HCEC 1CT (cell line): ENCODE measurements at regions not wholly inside any gene's neighbourhood (a gene's known extent, or its start where the extent isn't known, plus 50 kb on each side); places are given as distances from the start of the nearest gene placed in this dataset.

Source experiments
- DNase-seq: peaks from one replicate; pipeline ENCODE4 v3.0.0-alpha.2; 2017

DNA sequence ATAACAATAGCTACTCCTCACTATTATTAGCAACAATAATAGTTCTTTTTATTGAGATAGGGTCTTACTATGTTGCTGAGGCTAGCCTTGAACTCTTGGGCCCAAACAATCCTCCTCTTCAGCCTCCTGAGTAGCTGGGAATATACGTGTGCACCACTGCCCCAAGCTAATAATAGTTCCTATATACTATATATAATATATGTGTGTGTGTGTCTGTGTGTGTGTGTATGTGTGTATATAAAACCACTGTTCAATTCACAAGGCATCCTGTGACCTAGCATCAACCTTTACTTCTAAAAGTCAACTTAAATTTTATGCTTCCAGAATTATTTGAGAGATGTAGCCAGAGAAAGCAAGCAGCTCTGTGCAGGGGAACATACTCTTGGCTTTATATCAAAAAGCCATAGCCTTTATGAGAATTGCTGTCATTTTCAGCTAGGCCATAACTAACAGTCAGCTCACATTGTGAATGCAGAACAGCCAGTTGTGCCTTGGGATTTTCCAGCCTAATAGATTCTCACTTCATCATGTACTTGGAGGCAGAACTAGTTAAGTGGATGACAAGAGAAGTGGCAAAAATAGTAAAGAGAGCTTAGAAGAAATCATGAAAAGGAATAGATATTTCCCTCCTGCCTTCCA, 665.5 kb downstream of the NYAP2 start:
- DNase-seq, result no peak

DNA sequence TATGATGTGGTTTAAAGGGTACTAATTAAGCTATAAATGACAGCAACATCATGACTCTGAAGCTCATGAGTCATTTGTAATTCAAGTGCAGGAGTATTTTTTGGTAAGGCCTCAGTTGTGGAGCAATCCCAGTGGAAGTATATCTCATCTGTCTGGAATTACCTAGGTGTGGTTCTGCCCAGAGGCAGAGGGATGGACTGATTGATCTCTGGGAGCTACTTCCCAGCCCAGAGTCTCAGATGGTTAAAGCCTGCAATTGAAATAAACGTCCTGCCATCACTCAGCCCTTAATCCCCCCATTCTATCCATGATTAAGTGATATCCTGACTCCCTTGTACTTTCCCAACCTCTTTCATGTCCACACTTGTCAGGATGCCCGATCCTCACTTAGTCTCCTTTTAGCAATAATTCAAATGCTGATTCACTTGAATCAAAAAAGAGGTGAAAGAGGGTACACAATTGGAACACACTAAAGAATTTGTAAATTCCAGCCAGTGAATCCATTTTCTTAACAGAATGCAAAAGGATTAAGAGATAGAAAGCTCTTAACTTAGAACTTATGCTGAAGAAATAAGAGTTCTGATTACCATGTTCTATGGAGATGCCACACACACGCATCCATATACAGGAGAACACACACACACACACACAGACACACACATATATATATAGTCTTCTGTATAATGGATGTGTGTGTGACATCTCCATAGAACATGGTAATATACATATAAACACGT, 664.4 kb downstream of the NYAP2 start:
- DNase-seq, result peak; percentile 82

DNA sequence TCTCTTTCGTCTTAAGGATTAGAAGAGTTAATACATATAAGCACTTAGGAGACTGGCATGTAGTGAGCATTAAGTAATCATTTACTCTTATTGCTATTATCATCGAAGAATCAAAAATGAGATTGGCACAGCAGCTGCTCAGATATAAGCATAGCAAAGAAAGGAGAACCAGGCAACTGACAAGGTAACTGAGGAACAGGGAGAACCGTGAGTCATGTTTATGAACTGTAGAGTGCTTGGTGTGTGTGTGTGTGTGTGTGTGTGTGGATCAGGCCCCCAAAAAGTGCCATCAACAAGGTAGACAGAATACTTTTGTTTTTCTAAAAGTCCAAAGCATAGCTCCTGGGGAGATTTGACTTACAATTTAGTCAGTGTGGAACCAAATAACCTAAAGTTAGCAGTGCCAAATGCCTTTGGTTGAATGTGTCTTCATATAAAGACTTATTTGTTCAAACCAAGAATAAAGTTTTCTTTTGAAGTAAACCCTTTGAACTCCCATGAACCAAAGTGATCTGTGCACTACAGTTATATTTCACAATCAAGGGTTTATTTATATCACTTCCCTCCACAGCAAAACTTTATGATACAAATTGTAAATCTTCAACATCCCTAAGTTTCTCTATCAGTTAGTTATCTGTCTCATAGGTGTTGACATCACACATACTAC, 660.6 kb downstream of the NYAP2 start:
- no peak for DNase-seq

DNA sequence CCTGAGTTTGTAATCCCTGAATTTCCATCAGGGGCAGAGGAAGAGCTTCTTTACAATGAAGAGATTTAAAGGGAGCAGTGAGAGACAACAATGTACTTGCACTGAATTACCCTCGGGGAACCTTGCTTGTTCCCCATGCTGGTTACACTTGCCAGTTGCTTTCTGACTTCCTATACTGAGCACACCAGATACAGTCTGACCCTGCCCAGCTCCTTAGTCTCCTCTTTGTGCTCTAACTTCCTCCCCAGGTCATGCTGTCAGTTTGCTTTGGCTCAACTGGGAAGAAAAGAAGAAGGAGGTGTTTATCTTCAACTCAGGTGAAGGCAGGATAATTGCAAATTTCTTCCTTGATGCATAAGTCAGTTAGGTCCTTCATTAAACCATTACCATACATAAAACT, 658.4 kb downstream of the NYAP2 start:
- no peak for DNase-seq

DNA sequence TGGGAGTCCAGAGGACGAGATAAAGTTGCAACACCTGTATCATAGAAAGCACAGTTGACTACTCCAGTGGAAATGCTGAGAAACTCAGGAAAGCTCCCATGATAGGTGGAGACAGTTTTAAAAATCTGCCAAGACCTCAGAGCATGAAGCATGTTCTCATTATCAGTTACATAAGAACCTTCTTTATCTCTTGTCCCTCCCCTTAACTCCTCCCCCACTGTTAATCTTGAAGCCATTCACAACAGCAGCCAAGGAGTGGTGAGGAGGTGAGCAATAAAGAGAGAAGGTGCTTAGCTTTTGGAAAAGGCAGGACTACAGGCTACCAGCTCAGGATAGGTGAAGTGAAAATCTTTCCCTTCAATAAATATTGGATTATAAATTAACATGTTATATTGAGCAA, 657.9 kb downstream of the NYAP2 start:
- DNase-seq, result no peak

GRCh38 chr2:226052772-226053416, 653.4 kb downstream of the NYAP2 start:
- no peak for DNase-seq

DNA sequence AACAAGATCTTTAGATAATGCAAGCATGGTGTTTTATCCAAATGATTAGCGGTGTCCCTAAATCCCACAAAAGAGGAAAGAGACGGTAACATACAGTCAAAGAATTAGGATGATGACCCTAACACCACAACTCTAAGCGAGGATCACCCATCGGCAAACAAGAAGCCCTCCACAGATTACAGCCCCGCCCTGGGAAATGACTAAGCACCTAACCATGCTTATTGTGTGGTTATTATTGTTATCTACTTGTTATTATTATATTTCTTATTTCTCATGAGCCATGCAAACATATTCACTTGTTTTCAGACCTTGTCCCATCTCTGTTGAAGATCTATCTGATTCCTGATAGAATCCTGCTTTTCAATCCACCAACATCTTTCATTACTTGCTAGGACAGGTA, 651.3 kb downstream of the NYAP2 start:
- no peak for DNase-seq

GRCh38 chr2:226048611-226049010, 649.1 kb downstream of the NYAP2 start:
- DNase-seq, result peak; percentile 67

GRCh38 chr2:226045080-226045479, 645.6 kb downstream of the NYAP2 start:
- no peak for DNase-seq

- no peak for DNase-seq
Observed at GRCh38 chr2:226040344-226040900, 640.9 kb downstream of the NYAP2 start.

DNA sequence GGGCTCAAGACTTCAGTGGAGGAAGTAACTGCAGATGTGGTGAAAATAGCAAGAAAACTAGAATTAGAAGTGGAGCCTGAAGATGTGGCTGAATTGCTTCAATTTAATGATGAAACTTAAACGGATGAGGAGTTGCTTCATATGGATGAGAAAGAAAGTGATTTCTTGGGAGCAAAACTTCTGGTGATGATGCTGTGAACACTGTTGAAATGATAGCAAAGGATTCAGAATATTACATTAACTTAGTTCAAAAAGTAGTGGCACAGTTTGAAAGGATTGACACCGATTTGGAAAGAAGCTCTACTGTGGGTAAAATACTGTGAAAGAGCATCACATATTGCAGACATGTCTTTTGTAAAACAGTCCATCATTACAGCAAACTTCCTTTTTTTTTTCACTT, 638.0 kb downstream of the NYAP2 start:
- no peak for DNase-seq

- DNase-seq, result peak; percentile 23
Observed at GRCh38 chr2:226031647-226032501, 632.4 kb downstream of the NYAP2 start.

DNA sequence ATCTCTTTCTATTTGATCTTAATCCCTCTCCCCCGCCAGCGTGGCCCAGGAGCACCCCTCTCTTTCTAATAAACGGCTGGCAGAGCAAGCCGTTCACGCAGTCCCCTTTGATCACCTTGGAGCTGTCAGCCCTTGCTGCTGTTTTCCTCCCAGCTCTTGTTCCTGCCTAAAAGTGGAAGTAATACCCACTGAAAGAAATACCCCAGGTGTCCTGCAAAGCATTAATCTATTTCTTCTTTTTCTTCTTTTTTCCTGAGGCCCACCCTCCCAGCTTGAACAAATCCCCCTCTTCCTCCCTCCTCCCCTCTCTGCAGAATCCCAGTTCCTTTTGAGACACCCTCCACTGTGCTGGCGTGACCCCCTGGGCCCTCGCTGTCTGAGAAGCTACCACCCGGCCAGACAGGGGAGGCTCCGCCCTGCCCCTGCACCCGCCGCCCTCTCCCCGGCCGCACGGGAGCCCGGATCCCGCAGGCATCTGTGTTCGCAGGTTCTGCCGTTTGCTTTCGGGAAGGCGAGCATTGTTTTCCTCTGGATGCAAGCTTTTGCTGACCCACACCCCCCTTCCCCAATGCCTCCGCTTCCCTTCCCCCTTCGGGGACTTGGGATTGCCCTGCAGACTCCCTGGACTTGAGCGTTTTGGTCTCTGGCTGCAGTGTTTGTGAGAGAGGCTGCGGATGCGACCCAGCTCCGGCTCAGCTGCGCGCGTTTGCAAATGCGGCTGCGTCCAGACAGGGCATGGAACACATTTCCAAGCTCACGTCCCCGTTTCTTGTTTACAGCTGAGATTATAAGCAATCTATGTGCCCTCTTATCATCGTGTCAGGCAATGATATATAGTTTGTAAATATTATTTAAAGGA, 631.5 kb downstream of the NYAP2 start:
- DNase-seq, result peak; percentile 82

DNA sequence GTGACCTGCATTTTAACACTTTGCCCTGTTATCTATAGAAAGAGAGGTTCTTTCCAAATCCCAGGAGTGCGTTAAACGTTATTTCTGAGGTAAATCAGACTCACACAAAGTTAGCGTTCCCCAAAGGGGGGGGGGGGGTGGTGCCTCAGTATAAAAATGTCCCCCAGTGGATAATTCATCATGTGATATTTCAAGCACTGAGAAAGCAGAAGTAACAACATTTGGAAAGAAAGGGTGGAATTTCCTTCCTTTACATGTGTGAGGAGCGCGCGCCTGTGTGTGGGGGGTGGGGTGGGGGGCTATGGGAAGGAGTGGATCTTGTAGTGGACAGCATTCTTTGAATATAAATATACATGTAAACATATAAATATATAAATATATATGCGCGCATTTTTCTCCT, 630.9 kb downstream of the NYAP2 start:
- DNase-seq, result no peak

DNA sequence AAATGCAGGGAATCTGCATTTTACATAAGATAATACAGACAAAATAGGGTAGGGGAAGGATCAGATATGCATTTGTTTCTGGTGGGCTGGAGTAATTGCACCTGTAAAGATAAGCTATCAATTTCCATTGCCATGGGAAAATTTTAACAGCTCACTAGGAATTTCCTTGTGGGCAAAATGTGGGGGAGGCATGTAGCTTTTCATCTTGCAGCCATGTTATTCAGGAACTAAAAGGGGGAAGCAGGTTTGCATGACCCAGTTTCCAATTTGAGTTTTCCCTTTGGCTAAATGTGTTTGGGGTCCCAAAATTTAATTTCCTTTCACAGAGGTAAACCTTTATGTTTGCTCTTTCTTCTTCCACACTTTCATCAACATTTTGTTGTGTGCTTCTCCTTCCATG, 624.4 kb downstream of the NYAP2 start:
- no peak for DNase-seq

- no peak for DNase-seq
Observed at GRCh38 chr2:226023383-226023782, 623.9 kb downstream of the NYAP2 start.

DNA sequence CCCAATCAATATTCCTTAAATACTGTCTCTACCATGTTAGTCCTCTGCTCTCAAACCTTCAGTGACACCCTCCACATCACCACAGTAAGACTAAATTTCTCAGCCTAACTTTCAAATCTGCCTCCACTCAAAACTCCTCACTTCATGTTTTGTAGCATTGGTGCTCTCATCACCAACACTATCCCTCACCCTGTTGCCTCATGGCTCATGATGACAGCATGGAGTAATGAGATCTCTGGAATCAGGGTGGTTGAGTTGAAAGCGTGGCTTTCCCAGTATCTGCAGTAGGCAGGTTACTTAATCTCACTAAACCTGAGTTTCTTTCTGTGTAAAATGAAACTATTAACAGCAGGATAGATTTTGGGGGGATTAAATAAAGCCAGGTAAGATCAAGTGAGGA, 621.4 kb downstream of the NYAP2 start:
- DNase-seq, result no peak

GRCh38 chr2:226020176-226020575, 620.7 kb downstream of the NYAP2 start:
- no peak for DNase-seq

DNA sequence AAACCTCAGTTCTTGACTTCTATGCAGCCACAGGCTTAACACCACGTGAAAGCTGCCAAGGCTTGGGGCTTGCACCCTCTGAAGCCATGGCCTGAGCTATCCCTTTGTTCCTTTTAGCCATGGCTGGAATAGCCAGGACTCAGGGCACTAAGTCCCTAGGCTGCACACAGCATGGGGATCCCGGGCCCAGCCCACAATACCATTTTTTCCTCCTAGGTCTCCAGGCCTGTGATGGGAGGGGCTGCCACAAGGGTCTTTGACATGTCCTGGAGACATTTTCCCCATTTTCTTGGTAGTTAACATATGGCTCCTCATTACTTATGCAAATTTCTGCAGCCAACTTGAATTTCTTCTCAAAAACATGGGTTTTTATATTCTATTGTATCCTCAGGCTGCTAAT, 619.1 kb downstream of the NYAP2 start:
- no peak for DNase-seq

DNA sequence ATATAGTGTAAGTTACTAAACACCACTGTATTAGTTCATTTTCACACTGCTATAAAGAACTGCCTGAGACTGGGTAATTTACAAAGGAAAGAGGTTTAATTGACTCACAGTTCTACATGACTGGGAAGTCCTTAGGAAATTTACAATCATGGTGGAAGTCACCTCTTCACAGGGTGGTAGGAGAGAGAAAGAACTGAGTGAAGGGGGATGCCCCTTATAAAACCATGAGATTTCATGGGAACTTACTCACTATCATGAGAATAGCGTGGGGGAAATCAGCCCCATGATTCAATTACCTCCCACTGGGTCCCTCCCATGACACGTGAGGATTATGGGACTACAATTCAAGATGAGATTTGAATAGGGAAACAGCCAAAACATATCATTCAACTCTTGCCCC, 618.0 kb downstream of the NYAP2 start:
- no peak for DNase-seq

DNA sequence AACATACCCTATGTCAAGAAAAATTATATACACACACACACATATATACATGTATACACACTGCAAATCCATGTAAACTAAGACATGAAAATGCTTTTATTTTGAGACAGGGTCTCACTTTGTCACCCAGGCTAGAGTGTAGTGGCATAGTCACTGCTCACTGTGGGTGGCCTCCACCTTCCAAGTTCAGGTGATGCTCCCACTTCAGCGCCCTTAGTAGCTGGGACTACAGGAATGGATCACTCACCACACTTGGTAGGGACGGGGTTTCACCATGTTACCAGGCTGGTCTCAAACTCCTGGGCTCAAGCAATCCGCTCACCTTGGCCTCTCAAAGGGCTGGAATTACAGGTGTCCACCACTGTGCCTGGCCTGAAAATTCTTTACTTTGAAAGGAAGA, 617.6 kb downstream of the NYAP2 start:
- DNase-seq, result no peak
